Uterus (tissue), 2 donors: ENCODE measurements at regions not wholly inside any gene's neighbourhood (a gene's known extent, or its start where the extent isn't known, plus 50 kb on each side); places are given as distances from the start of the nearest gene placed in this dataset.

Experiments
- CTCF ChIP-seq, 4 experiments: fragments of 200-600 bp in 2 of 4; fragments of 450-650 bp in 2 of 4; sonication (generic) in 2 of 4; IDR thresholded peaks; one replicate each; pipeline ENCODE4 v1.5.1; 2016 to 2019; ENCODE audit warnings: antibody characterized with exemption in 4 of 4, mild to moderate bottlenecking in 2 of 4, moderate library complexity in 1 of 4
- POLR2A ChIP-seq, 2 donors: fragments of 450-650 bp; IDR thresholded peaks; one replicate each; pipeline ENCODE4 v1.6.1; 2016; ENCODE audit warnings: antibody characterized with exemption in 2 of 2, mild to moderate bottlenecking in 1 of 2, moderate library complexity in 1 of 2

- TF ChIP-seq CTCF (IDR thresholded peaks at IDR 0.05) (no peak), POLR2A (IDR thresholded peaks at IDR 0.05) (no peak)
Measured at GRCh38 chr6:81557811-81558210, 194.7 kb downstream of the TENT5A start.
